ENCODE measurements at regions not wholly inside any gene's neighbourhood (a gene's known extent, or its start where the extent isn't known, plus 50 kb on each side); places are given as distances from the start of the nearest gene placed in this dataset.

- DNase-seq, result no peak
Observed at GRCh38 chr14:101135796-101136742, 232.5 kb upstream of the RTL1 start.

GRCh38 chr14:101137234-101137633, 233.7 kb upstream of the RTL1 start:
- DNase-seq, result no peak

GRCh38 chr14:101147848-101148247, 244.3 kb upstream of the RTL1 start:
- DNase-seq, result no peak

- DNase-seq, result no peak
Observed at GRCh38 chr14:101150039-101150610, 246.6 kb upstream of the RTL1 start.

- DNase-seq, result no peak
Observed at GRCh38 chr14:101151226-101151926, 247.9 kb upstream of the RTL1 start.

GRCh38 chr14:101151927-101152305, 248.4 kb upstream of the RTL1 start:
- no peak for DNase-seq

GRCh38 chr14:101152855-101153254, 249.3 kb upstream of the RTL1 start:
- DNase-seq, result no peak

GRCh38 chr14:101153691-101154090, 250.2 kb upstream of the RTL1 start:
- DNase-seq, result no peak

- no peak for DNase-seq
Observed at GRCh38 chr14:101155575-101155974, 252.1 kb upstream of the RTL1 start.

GRCh38 chr14:101167428-101167827, 263.9 kb upstream of the RTL1 start:
- DNase-seq, result no peak

GRCh38 chr14:101169267-101169666, 265.7 kb upstream of the RTL1 start:
- DNase-seq, result no peak

- no peak for DNase-seq
Observed at GRCh38 chr14:101171650-101172049, 268.1 kb upstream of the RTL1 start.

- DNase-seq, result no peak
Observed at GRCh38 chr14:101173698-101174521, 270.4 kb upstream of the RTL1 start.

- DNase-seq, result no peak
Observed at GRCh38 chr14:101174522-101174838, 271.0 kb upstream of the RTL1 start.

GRCh38 chr14:101174980-101175606, 271.6 kb upstream of the RTL1 start:
- no peak for DNase-seq

GRCh38 chr14:101175731-101176534, 272.4 kb upstream of the RTL1 start:
- no peak for DNase-seq

GRCh38 chr14:101176535-101177205, 273.1 kb upstream of the RTL1 start:
- no peak for DNase-seq

- DNase-seq, result peak; percentile 52
Observed at GRCh38 chr14:101177301-101177971, 273.9 kb upstream of the RTL1 start.

- DNase-seq, result no peak
Observed at GRCh38 chr14:101178184-101179072, 274.9 kb upstream of the RTL1 start.
